Breast epithelium (tissue), 4 donors: ENCODE measurements at regions not wholly inside any gene's neighbourhood (a gene's known extent, or its start where the extent isn't known, plus 50 kb on each side); places are given as distances from the start of the nearest gene placed in this dataset.
"Not testable (repeated sequence)": the region's sequence is repeated elsewhere in the genome, so short reads cannot be mapped to it uniquely, and the experiment has no call there.

Source experiments
- DNase-seq, 2 donors: peaks; one replicate each; pipeline ENCODE4 v3.0.0-alpha.2; 2019; ENCODE audit warnings: low spot score in 2 of 2
- H3K27ac ChIP-seq, 2 donors: fragments of 200-600 bp; sonication (generic) in 1 of 2; one replicate each; pipeline ENCODE4 v1.5.1; 2016 to 2019; ENCODE audit warnings: mild to moderate bottlenecking in 1 of 2
- H3K27me3 ChIP-seq, 2 donors: fragments of 200-600 bp; sonication (generic) in 1 of 2; one replicate each; pipeline versions ENCODE4 v1.5.1 to v1.6.0; 2017 to 2019; ENCODE audit warnings: control low read depth in 1 of 2, mild to moderate bottlenecking in 1 of 2
- H3K36me3 ChIP-seq: fragments of 200-600 bp; one replicate; pipeline ENCODE4 v1.5.1; 2019
- H3K4me1 ChIP-seq, 2 donors: fragments of 200-600 bp; sonication (generic); one replicate each; pipeline ENCODE4 v1.5.1; 2016 to 2019; ENCODE audit warnings: control low read depth in 1 of 2
- H3K4me3 ChIP-seq, 3 donors: fragments of 200-600 bp; sonication (generic); 1 replicate in 2 of 3; 2 replicates in 1 of 3; pipeline ENCODE4 v1.5.1; 2016 to 2019; ENCODE audit warnings: mild to moderate bottlenecking in 3 of 3, moderate library complexity in 2 of 3
- H3K9me3 ChIP-seq, 2 donors: fragments of 200-600 bp; sonication (generic) in 1 of 2; one replicate each; pipeline ENCODE4 v1.5.1; 2016 to 2019; ENCODE audit warnings: control low read depth in 1 of 2
- CTCF ChIP-seq, 3 donors: fragments of 450-650 bp; IDR thresholded peaks; one replicate each; pipeline ENCODE4 v1.5.1; 2016 to 2017; ENCODE audit warnings: antibody characterized with exemption in 3 of 3, mild to moderate bottlenecking in 3 of 3, moderate library complexity in 3 of 3
- POLR2A ChIP-seq: fragments of 450-650 bp; IDR thresholded peaks from one replicate; pipeline ENCODE4 v1.6.1; 2016; ENCODE audit warnings: antibody characterized with exemption, mild to moderate bottlenecking, moderate library complexity
- POLR2AphosphoS5 ChIP-seq, 3 donors: sonication (generic); formaldehyde crosslinking; IDR thresholded peaks; one replicate each; pipeline ENCODE4 v1.6.1; 2017; ENCODE audit warnings: antibody characterized with exemption in 3 of 3
- intact Hi-C: fragments of 100-400 bp; cut with DNase I; formaldehyde crosslinking; loops from one replicate; pipeline ENCODE4 v1.15.1; 2023; ENCODE audit warnings: low total_unique reads

GRCh38 chr3:82628385-82629014 is 867.1 kb upstream of the GBE1 start:
- no peak for DNase-seq
- H3K4me1 ChIP-seq: no peaks in the 10 kb centered on the region
- H3K9me3 ChIP-seq: peaks cover 0 to 3% of the 10 kb centered on the region in 2 donors
- TF ChIP-seq POLR2A (no peak), POLR2AphosphoS5 (IDR thresholded peaks at IDR 0.05) (no peak), CTCF (IDR thresholded peaks at IDR 0.05) (no peak)
- no peak overlapping the region for H3K4me3 ChIP-seq
- no peak overlapping the region for H3K27ac ChIP-seq
- no peaks in the 10 kb centered on the region for H3K27me3 ChIP-seq
- intact Hi-C loops: no loop called here
- H3K36me3 ChIP-seq: no peaks in the 10 kb centered on the region

- no peaks in the 10 kb centered on the region for H3K4me1 ChIP-seq
- intact Hi-C loops: no loop called here
- no peak overlapping the region for H3K4me3 ChIP-seq
- DNase-seq: no peak
- no peak overlapping the region for H3K27ac ChIP-seq
- no peaks in the 10 kb centered on the region for H3K27me3 ChIP-seq
- TF ChIP-seq POLR2A (no peak), CTCF (IDR thresholded peaks at IDR 0.05) (no peak), POLR2AphosphoS5 (IDR thresholded peaks at IDR 0.05) (no peak)
- peaks cover 0 to 3% of the 10 kb centered on the region in 2 donors for H3K9me3 ChIP-seq
- no peaks in the 10 kb centered on the region for H3K36me3 ChIP-seq
These were observed 866.3 kb upstream of the GBE1 start for GRCh38 chr3:82627733-82628132.

GRCh38 chr3:82620744-82621143 is 859.3 kb upstream of the GBE1 start:
- H3K4me1 ChIP-seq, H3K36me3 ChIP-seq, intact Hi-C loops, H3K27me3 ChIP-seq, H3K27ac ChIP-seq, H3K4me3 ChIP-seq, DNase-seq: not testable (repeated sequence)
- H3K9me3 ChIP-seq: peaks cover 9 to 10% of the 10 kb centered on the region in 2 donors

GRCh38 chr3:82618594-82618993 is 857.1 kb upstream of the GBE1 start:
- TF ChIP-seq POLR2AphosphoS5 (IDR thresholded peaks at IDR 0.05) (no peak), CTCF (IDR thresholded peaks at IDR 0.05) (no peak), POLR2A (no peak)
- H3K4me3 ChIP-seq: no peak overlapping the region
- H3K27ac ChIP-seq: no peak overlapping the region
- no peaks in the 10 kb centered on the region for H3K4me1 ChIP-seq
- H3K9me3 ChIP-seq: peaks cover 8 to 9% of the 10 kb centered on the region in 2 donors
- no peaks in the 10 kb centered on the region for H3K36me3 ChIP-seq
- no peak for DNase-seq
- intact Hi-C loops: no loop called here
- no peaks in the 10 kb centered on the region for H3K27me3 ChIP-seq

- no peaks in the 10 kb centered on the region for H3K9me3 ChIP-seq
- TF ChIP-seq POLR2AphosphoS5 (IDR thresholded peaks at IDR 0.05) (no peak), POLR2A (no peak), CTCF (IDR thresholded peaks at IDR 0.05) (no peak)
- no peak for DNase-seq
- H3K27me3 ChIP-seq: no peaks in the 10 kb centered on the region
- no peak overlapping the region for H3K27ac ChIP-seq
- intact Hi-C loops: no loop called here
- no peaks in the 10 kb centered on the region for H3K4me1 ChIP-seq
- no peaks in the 10 kb centered on the region for H3K36me3 ChIP-seq
- H3K4me3 ChIP-seq: no peak overlapping the region
These were observed 848.8 kb upstream of the GBE1 start for GRCh38 chr3:82610236-82610635.

GRCh38 chr3:82607391-82607790 is 845.9 kb upstream of the GBE1 start:
- intact Hi-C loops: no loop called here
- H3K9me3 ChIP-seq: no peaks in the 10 kb centered on the region

More at GRCh38 chr3:82607391-82607790, 845.9 kb upstream of the GBE1 start:
- TF ChIP-seq POLR2A: no peak
- no peaks in the 10 kb centered on the region for H3K36me3 ChIP-seq
- no peak overlapping the region for H3K4me3 ChIP-seq
- H3K4me1 ChIP-seq: no peaks in the 10 kb centered on the region
- DNase-seq: no peak
- H3K27me3 ChIP-seq: no peaks in the 10 kb centered on the region
- H3K27ac ChIP-seq: no peak overlapping the region
